ENCODE measurements at regions not wholly inside any gene's neighbourhood (a gene's known extent, or its start where the extent isn't known, plus 50 kb on each side); places are given as distances from the start of the nearest gene placed in this dataset.
A peak's percentile ranks its signal among the peaks of the same experiment; 100 is the strongest.
"Not testable (repeated sequence)": the region's sequence is repeated elsewhere in the genome, so short reads cannot be mapped to it uniquely, and the experiment has no call there.

- DNase-seq (ENCODE audit: low spot score) = no peak
Observed at GRCh38 chr4:181860668-181861067, 382.5 kb upstream of the TENM3 start.

DNA sequence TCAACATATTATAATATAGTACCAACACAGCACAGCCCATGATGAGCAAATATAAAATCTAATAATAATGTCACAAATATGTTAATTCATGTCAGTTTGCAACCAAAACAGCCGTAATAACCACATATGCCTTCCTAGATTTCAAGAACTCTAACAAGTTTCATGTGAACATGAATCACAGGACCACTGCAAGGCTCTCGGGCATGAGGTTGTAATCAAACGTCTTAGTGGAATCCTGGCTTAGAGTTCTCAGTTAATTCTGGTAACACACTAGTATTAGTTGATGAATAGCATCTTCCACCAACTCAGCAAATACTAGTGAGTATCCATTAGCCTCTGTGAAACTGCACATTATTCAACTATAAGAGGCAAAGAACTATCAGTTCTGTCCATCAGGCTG lies 379.3 kb upstream of the TENM3 start:
- no peak for DNase-seq (ENCODE audit: low spot score)

DNA sequence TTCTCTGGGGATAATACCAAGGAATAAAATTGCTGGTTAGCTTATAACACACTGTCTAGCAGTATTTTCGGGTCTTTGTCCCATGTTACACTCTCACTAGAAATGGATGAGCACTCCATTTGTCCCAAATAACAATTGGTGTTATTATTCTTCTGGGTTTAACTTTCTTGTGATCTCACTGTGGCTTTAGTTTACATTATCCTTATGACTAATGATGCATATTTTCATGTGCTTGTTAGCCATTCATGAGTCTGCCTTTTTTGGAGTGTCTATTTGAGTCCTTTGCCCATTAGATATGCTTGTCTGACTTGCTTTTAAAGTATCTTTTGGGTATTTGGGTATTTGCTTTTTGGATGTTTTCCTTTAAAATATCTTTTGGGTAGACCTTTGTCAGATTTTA lies 372.9 kb upstream of the TENM3 start:
- DNase-seq (ENCODE audit: low spot score) = no peak

DNA sequence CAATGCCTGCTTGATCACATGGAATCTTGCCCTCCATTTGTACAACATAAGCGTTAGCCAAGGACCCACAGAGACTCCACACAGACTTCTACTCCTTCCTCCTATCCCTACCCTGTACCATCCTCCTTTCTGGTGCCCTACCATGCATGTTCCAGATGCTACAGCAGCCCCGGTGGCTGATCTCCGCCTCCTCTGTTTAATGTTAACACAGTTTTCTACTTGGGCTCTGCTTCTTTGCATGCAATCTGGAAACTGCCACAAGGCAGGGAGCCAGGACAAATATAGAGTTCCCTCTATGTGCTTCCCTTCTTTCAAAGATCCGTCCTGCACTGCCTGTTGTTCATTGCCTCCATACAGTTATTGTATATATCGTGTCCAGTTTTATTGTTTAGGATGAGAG lies 368.6 kb upstream of the TENM3 start:
- no peak for DNase-seq (ENCODE audit: low spot score)

GRCh38 chr4:181877329-181877848 lies 365.8 kb upstream of the TENM3 start:
- peak; percentile 14 for DNase-seq (ENCODE audit: low spot score)

DNA sequence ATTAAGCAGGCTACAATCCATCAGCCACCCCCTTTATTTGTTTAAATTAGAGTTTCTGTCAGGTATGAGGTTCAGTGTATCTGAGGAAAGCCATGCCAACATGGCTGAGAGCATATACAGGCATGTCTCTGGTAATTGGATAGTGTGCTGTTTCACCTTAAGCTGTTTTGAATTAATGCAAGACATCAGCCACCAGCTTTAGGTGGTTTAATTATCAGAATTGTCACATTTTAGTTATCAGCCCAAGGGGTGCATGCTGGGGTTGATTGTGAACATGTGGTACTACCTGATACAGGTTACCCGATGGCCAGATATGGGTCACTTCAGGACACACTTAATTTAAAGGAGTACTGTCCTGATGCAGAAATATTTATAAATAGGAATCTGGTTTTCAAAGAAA lies 353.2 kb upstream of the TENM3 start:
- DNase-seq (ENCODE audit: low spot score) = no peak

- DNase-seq (ENCODE audit: low spot score) = no peak
Observed at GRCh38 chr4:181890911-181891310, 352.3 kb upstream of the TENM3 start.

GRCh38 chr4:181896614-181897013 lies 346.6 kb upstream of the TENM3 start:
- DNase-seq (ENCODE audit: low spot score) = no peak

- DNase-seq (ENCODE audit: low spot score) = peak; percentile 7
Observed at GRCh38 chr4:181897935-181898334, 345.3 kb upstream of the TENM3 start.

- DNase-seq (ENCODE audit: low spot score) = not testable (repeated sequence)
Observed at GRCh38 chr4:181902404-181902803, 340.8 kb upstream of the TENM3 start.

DNA sequence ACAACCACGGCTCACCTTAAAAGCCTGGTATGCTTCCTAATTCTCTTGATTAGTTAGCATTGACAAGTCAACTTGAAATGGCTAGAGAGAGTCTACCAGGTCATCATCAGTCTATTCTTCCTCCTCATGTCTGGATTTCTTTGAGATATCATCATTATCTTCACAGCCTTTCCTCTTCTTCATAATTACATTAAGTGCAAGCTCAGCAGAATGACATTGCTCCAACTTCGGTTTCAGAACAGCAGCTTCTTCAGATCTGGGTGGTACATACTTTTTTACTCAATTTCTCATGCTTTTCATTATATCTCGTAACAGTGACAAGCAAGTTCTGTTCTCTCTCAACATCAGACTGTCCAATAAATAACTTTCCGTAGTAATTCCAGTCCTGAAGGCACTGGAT lies 337.5 kb upstream of the TENM3 start:
- no peak for DNase-seq (ENCODE audit: low spot score)

DNA sequence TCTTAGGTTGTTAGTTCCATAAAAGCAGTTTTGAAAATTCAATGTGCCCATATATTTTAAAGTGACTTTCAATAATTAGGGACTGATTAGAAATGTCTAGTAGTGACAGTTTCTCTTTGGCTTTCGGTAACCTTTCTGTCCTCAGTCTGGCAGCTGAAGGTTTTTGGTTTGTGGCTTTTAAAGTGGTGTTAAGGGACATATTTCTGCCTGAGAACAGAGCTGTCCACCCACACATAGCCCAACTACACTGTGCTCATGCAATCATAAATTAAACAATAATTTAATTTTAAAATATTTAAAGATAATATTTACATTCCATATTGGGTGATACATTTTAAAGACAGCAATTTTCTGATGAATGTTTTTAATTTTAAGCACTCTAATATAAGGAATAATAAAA lies 335.0 kb upstream of the TENM3 start:
- no peak for DNase-seq (ENCODE audit: low spot score)

- peak; percentile 10 for DNase-seq (ENCODE audit: low spot score)
Observed at GRCh38 chr4:181909368-181909767, 333.8 kb upstream of the TENM3 start.

GRCh38 chr4:181911420-181911819 lies 331.8 kb upstream of the TENM3 start:
- no peak for DNase-seq (ENCODE audit: low spot score)

- no peak for DNase-seq (ENCODE audit: low spot score)
Observed at GRCh38 chr4:181933471-181933870, 309.7 kb upstream of the TENM3 start.

GRCh38 chr4:181938631-181939030 lies 304.6 kb upstream of the TENM3 start:
- DNase-seq (ENCODE audit: low spot score) = no peak

DNA sequence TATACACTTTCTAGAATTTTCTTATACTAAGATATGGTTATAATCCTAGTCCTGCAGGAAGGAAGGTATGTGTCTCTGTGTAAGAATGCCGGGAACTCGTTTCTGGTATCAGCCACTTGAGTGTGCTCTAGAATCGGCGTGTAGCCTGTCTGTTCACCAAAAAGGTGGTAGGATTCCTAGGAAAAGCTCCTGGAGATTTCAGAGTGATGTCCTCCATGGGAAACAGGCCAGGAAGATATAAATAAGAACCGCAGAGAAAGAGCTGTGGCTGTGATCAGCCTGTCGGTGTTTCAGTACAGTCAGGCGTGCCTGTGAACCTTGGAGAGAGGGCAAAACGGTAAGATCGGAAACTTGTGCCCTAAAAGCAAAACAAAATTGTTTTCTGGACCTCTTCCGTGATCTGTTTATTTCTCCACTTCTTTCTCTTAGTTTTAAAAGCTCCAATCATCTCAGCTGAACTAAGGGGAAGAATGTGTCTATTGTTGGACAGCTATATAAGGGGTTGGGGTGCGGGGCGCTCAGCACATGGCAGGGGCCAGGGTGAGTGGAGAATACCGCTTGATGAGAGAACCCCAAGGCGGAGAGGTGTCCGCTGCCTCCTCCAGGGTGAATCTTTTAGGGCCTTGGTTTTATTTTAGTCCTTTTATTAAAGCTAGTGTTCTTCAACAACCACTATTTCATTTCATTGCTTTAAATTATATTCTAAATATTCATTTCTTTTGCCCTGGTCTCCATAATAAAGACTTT lies 303.8 kb upstream of the TENM3 start:
- DNase-seq (ENCODE audit: low spot score) = no peak

GRCh38 chr4:181944527-181944926 lies 298.7 kb upstream of the TENM3 start:
- DNase-seq (ENCODE audit: low spot score) = no peak

- DNase-seq (ENCODE audit: low spot score) = no peak
Observed at GRCh38 chr4:181946902-181947301, 296.3 kb upstream of the TENM3 start.

DNA sequence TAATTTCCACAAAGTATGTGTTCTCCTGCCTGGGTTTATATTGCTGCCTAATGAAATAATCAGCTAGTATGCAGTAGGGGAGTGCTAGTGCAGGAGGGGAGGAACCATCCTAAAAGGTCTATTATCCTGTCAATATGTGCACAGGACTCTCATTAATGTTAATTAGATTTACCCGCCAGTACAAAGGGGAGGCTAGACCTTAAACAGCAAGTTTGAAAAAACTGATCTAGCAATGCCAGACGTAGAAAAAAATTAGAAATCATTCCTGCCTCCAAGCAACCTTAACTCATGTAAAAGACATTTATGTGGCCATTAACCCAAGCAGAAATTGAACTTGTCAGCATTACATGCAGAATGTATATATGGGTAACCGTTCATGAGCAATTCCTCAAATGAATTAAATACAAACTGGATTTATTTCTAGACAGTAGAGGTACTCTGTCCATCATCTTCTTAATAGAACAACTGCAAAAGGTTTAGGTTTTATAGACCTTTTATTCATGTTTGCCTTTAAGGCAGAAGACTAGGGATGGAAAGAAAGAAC lies 294.3 kb upstream of the TENM3 start:
- DNase-seq (ENCODE audit: low spot score) = no peak

DNA sequence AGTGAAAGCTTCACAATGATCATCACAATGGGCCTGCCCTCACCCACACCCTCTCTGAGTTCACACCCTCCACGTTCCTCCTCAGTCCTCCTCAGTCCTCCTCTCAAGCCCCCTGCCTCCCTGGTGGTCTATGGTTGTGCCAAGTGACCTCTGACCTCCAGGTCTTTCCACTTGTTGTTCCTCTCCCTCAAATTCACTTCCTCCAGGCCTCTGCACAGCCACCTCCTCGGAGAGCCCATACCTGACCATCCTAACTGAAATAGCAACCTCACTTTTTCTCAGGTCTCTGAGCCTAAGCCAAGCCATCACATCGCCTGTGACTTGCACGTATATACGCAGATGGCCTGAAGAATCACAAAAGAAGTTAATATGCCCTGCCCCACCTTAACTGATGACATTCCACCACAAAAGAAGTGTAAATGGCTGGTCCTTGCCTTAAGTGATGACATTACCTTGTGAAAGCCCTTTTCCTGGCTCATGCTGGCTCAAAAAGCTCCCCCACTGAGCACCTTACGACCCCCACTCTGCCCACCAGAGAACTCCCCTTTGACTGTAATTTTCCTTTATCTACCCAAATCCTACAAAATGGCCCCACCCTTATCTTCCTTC lies 293.4 kb upstream of the TENM3 start:
- DNase-seq (ENCODE audit: low spot score) = no peak

DNA sequence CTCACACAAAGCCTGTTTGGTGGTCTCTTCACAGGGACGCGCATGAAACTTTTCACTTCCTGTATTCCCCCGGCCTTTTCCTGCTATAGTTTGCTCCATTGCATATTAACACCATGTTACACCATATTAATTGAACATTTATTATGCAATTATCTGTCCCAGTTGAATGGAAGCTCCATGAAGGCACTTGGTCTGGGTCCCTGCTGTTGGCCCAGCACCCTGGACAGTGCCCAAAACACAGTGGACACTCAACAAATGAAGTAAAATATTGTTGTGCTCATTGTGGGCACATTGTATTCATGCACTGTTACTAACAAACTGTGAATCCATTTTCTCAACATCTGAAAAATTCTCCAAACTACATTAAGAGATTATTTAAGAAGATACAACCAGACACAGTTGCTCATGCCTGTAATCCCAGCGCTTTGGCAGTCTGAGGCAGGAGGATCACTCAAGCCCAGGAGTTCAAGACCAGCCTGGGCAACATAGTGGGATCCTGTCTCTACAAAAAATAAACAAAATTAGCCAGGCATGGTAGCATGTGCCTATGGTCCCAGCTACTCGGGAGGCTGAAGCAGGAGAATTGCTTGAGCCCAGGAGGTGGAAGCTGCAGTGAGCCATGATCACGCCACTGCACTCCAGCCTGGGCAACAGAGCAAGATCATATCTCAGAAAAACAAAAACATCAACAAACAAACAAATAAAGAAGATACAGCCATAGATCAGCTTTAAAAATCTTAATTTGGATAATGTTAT lies 292.7 kb upstream of the TENM3 start:
- no peak for DNase-seq (ENCODE audit: low spot score)

DNA sequence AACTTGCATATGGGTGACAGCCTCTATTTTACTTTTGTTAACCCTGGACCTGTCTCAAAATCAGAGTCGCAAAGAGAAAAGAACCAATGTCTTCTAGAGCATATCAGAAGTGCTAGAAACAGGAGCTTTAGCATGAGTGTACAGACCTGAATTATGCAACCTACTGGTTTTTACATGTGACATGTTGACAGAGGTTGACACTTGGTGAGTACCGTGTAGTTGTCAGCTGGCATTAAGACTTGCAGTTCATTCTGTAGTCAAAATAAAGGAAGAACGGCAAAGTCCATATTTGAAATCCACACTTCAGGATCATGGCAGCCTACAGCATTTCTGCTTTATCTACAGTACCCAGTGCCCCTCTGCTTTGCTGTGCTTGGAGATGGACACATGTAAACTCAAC lies 291.9 kb upstream of the TENM3 start:
- DNase-seq (ENCODE audit: low spot score) = no peak

All from kidney tubule cell (primary cell).